ENCODE measurements at regions not wholly inside any gene's neighbourhood (a gene's known extent, or its start where the extent isn't known, plus 50 kb on each side); places are given as distances from the start of the nearest gene placed in this dataset.

DNA sequence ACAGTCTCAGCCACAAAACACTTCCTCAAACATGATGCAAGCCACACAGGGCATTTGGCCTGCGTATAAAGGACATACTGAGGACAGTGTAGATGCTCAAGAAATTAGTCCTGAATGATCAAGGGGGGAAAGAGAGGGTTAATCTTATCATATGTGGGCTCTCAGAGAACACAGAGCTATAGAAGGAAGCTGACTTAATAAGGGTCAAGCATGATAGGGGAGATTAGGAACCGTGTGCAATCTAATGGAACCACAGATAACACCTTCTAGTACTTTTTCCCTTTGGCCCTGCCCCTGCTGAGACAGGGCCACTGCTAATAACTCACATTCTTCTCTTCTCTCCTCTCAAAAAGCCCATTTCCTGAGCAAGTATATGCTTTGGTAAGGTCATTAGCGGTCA lies 114.1 kb upstream of the ADAMTS9 start:
- Mint-ChIP-seq H3K9me3 (no peaks in the 10 kb centered on the region), H3K27ac (no peak overlapping the region), H3K4me3 (no peak overlapping the region), H3K27me3 (peaks cover 7% of the 10 kb centered on the region), H3K4me1 (ENCODE audit: unreplicated experiment) (peaks cover 5% of the 10 kb centered on the region), H3K36me3 (no peaks in the 10 kb centered on the region)
- TF ChIP-seq, protein P1, sequence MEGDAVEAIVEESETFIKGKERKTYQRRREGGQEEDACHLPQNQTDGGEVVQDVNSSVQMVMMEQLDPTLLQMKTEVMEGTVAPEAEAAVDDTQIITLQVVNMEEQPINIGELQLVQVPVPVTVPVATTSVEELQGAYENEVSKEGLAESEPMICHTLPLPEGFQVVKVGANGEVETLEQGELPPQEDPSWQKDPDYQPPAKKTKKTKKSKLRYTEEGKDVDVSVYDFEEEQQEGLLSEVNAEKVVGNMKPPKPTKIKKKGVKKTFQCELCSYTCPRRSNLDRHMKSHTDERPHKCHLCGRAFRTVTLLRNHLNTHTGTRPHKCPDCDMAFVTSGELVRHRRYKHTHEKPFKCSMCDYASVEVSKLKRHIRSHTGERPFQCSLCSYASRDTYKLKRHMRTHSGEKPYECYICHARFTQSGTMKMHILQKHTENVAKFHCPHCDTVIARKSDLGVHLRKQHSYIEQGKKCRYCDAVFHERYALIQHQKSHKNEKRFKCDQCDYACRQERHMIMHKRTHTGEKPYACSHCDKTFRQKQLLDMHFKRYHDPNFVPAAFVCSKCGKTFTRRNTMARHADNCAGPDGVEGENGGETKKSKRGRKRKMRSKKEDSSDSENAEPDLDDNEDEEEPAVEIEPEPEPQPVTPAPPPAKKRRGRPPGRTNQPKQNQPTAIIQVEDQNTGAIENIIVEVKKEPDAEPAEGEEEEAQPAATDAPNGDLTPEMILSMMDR (conservative IDR thresholded peaks at IDR 0.05) = no peak
- DNase-seq (ENCODE audit: extremely low spot score, unreplicated experiment) = no peak

DNA sequence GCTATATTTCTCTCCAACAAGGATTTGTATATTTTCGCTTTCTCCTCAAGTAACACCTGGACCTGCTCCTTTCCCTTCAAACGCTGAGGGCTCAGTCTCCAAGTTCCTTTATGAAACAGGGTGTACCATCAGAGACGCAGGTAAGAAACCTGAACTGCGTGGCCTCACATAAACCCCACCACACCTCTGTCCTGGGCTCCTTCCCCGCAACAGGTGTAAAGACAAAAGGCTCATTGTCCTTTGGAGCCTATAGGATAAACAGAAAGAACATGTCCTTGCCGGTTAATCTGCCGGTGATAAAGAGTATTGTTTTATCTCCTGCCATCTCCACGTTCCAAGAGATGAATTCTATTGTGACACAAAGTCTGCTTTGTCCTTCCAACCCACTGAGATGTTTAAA lies 111.8 kb upstream of the ADAMTS9 start:
- Mint-ChIP-seq H3K9me3 (no peaks in the 10 kb centered on the region), H3K27ac (no peak overlapping the region), H3K4me1 (ENCODE audit: unreplicated experiment) (peaks cover 7% of the 10 kb centered on the region), H3K27me3 (peaks cover 4% of the 10 kb centered on the region), H3K4me3 (no peak overlapping the region), H3K36me3 (no peaks in the 10 kb centered on the region)
- no peak for DNase-seq (ENCODE audit: extremely low spot score, unreplicated experiment)
- TF ChIP-seq, protein P1 (conservative IDR thresholded peaks at IDR 0.05) = no peak

DNA sequence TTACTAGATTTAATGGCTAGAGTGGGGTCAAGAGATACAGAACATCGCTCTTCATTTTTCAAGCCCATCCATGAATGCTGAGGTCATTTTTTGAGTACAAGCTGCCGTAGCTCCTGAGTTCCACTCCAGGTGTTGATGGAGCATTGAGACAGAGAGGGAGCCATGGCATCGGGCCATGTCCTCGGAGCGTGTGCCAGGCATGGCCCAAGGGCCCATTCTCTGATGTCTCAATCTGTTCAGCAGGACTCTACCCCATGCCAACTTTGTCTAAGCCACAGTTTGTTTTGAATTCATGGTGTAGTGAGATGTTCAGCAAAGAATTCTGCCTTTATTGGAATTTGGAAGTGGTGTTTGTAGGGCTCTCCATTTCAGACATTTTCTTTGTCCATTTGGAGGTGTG lies 110.5 kb upstream of the ADAMTS9 start:
- Mint-ChIP-seq H3K9me3 (no peaks in the 10 kb centered on the region), H3K4me3 (no peak overlapping the region), H3K4me1 (ENCODE audit: unreplicated experiment) (peaks cover 7% of the 10 kb centered on the region), H3K36me3 (no peaks in the 10 kb centered on the region), H3K27ac (no peak overlapping the region), H3K27me3 (peaks cover 4% of the 10 kb centered on the region)
- TF ChIP-seq, protein P1 (conservative IDR thresholded peaks at IDR 0.05) = no peak
- DNase-seq (ENCODE audit: extremely low spot score, unreplicated experiment) = no peak

DNA sequence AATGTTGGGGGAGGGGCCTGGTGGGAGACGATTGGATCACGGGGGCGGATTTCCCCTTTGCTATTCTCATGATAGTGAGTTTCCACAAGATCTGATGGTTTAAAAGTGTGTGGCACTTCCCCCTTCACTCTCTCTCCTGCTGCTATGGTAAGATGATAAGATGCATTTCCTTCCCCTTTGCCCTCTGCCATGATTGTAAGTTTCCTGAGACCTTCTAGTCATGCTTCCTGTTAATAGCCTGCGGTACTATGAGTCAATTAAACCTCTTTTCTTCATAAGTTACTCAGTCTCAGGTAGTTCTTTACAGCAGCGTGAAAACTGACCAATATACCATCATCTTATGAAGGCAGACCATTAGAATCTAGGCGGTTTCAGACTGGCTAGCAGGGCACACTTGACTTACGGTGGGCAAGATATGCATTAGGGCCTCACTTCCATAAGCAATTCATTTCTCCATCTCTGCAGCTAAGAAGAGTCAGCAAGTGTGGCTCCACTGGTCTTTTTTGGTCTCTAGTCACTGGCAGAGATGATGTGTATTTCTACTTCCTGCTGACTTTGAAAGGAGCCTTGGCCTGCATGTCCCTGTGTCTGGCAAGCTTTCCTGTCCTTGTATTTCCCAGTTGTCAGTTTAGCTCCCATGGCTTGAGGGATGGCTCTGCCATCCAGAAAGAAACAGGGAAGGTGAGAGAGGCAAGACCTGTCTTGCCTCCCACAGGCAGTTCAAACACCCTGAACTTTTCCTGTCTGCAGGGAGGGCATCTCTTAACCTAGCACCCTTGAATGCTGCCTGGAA lies 109.0 kb upstream of the ADAMTS9 start:
- no peaks in the 10 kb centered on the region for H3K27me3 Mint-ChIP-seq
- H3K9me3 Mint-ChIP-seq = no peaks in the 10 kb centered on the region
- peaks cover 7% of the 10 kb centered on the region for H3K4me1 Mint-ChIP-seq (ENCODE audit: unreplicated experiment)
- DNase-seq (ENCODE audit: extremely low spot score, unreplicated experiment) = no peak
- TF ChIP-seq, protein P1 (conservative IDR thresholded peaks at IDR 0.05) = no peak
- H3K4me3 Mint-ChIP-seq = no peak overlapping the region
- H3K36me3 Mint-ChIP-seq = no peaks in the 10 kb centered on the region
- H3K27ac Mint-ChIP-seq = no peak overlapping the region

DNA sequence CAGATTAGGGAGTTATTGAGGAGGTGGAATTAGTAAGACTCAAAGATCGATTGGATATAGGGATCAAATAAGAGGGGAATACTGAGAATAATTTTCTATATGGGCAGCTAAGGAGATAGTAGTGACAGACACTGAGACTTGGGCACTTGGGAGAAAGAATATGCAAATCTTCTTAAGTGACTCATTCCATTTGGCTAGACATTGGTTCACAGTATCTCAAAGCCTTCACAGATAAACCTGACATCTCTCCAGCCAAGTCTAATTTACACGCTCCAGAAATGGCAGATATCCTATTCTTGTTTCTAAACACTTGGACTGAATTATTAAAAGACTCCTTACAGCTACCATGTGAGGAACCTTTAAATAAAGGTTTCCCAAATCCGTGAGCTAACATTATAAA lies 104.6 kb upstream of the ADAMTS9 start:
- no peaks in the 10 kb centered on the region for H3K27me3 Mint-ChIP-seq
- no peak overlapping the region for H3K4me3 Mint-ChIP-seq
- no peak overlapping the region for H3K27ac Mint-ChIP-seq
- no peak for DNase-seq (ENCODE audit: extremely low spot score, unreplicated experiment)
- H3K9me3 Mint-ChIP-seq = no peaks in the 10 kb centered on the region
- TF ChIP-seq, protein P1 (conservative IDR thresholded peaks at IDR 0.05) = no peak
- no peaks in the 10 kb centered on the region for H3K36me3 Mint-ChIP-seq
- peaks cover 7% of the 10 kb centered on the region for H3K4me1 Mint-ChIP-seq (ENCODE audit: unreplicated experiment)
